SU-DHL-6 (cell line): ENCODE measurements at regions not wholly inside any gene's neighbourhood (a gene's known extent, or its start where the extent isn't known, plus 50 kb on each side); places are given as distances from the start of the nearest gene placed in this dataset.
A peak's percentile ranks its signal among the peaks of the same experiment; 100 is the strongest.

Experiments used
- H2AFZ ChIP-seq: fragments of 200-600 bp; sonication (generic); 2 replicates; pipeline ENCODE4 v1.6.1; 2014; ENCODE audit warnings: low read depth, mild to moderate bottlenecking, moderate library complexity, mixed read lengths, antibody characterized with exemption, low read length; ENCODE audit not compliant: severe bottlenecking
- H3F3A ChIP-seq: fragments of 200-600 bp; shearing (Covaris generic); 2 replicates; pipeline ENCODE4 v1.6.0; 2016; ENCODE audit warnings: antibody characterized with exemption, mild to moderate bottlenecking; ENCODE audit not compliant: insufficient read depth
- H3K27ac ChIP-seq: fragments of 200-600 bp; sonication (generic); 2 replicates; pipeline ENCODE4 v1.5.1; 2016; ENCODE audit warnings: low read depth, mild to moderate bottlenecking, low read length, moderate library complexity, mixed read lengths
- H3K27me3 ChIP-seq: fragments of 200-600 bp; sonication (generic), shearing (Covaris generic); 2 replicates; pipeline ENCODE4 v1.6.0; 2014; ENCODE audit warnings: mild to moderate bottlenecking, low read length
- H3K36me3 ChIP-seq: fragments of 200-600 bp; sonication (generic); 2 replicates; pipeline ENCODE4 v1.6.1; 2014; ENCODE audit warnings: mild to moderate bottlenecking, low read length, mixed read lengths
- H3K4me2 ChIP-seq: fragments of 300-600, 200-600 bp; shearing (Covaris generic), sonication (generic); 2 replicates; pipeline ENCODE4 v1.6.0; 2014; ENCODE audit warnings: low read length, low read depth, mild to moderate bottlenecking; ENCODE audit not compliant: poor library complexity, severe bottlenecking
- H3K4me3 ChIP-seq: fragments of 200-600 bp; sonication (generic); 2 replicates; pipeline ENCODE4 v1.5.1; 2014; ENCODE audit warnings: antibody characterized with exemption, low read length, mild to moderate bottlenecking, mixed read lengths; ENCODE audit not compliant: insufficient read depth, poor library complexity, severe bottlenecking
- H3K79me2 ChIP-seq: fragments of 200-600 bp; sonication (generic); 2 replicates; pipeline ENCODE4 v1.6.1; 2014; ENCODE audit warnings: mild to moderate bottlenecking, low read length, moderate library complexity; ENCODE audit not compliant: insufficient read depth
- H3K9ac ChIP-seq: fragments of 200-600 bp; sonication (generic); 2 replicates; pipeline ENCODE4 v1.7.0; 2014; ENCODE audit warnings: mild to moderate bottlenecking, low read length
- H3K9me2 ChIP-seq: fragments of 200-600 bp; sonication (generic); replicated peaks from 2 replicates; pipeline ENCODE4 v1.6.1; 2014; ENCODE audit warnings: low read length; ENCODE audit not compliant: insufficient read depth
- H3K9me3 ChIP-seq: fragments of 200-600 bp; sonication (generic); 2 replicates; pipeline ENCODE4 v1.6.1; 2014; ENCODE audit warnings: low read length, mixed read lengths; ENCODE audit not compliant: insufficient read depth
- H4K20me1 ChIP-seq: fragments of 200-600 bp; sonication (generic); 2 replicates; pipeline ENCODE4 v1.6.1; 2014; ENCODE audit warnings: low read depth, mild to moderate bottlenecking, antibody characterized with exemption, low read length, moderate library complexity, mixed read lengths
- EZH2phosphoT487 ChIP-seq: fragments of 200-600 bp; sonication (generic), shearing (Covaris generic); conservative IDR thresholded peaks from 2 replicates; pipeline ENCODE4 v1.6.1; 2018; ENCODE audit warnings: mild to moderate bottlenecking, antibody characterized with exemption, low read length, moderate library complexity, mixed read lengths
- TF ChIP-seq, protein P1 (sequence below): fragments of 200-600 bp; sonication (generic); IDR thresholded peaks from one replicate; pipeline ENCODE4 v1.5.1; 2017; ENCODE audit warnings: antibody characterized with exemption, mild to moderate bottlenecking, low read length, moderate library complexity; ENCODE audit not compliant: insufficient read depth, poor library complexity, severe bottlenecking

GRCh38 chr22:22048318-22048942, 65.8 kb upstream of the TOP3B start:
- Histone ChIP-seq H3K9ac (no peak overlapping the region), H3K27me3 (no peaks in the 10 kb centered on the region), H3K9me2 (no peaks in the 10 kb centered on the region), H3F3A (peaks cover 21% of the 10 kb centered on the region; the same call in 1 of the 2 replicates), H3K27ac (peak overlapping the region; percentile 50; the same call in 1 of the 2 replicates), H2AFZ (no peak overlapping the region), H3K79me2 (peaks cover 16% of the 10 kb centered on the region), H3K9me3 (no peaks in the 10 kb centered on the region), H3K4me3 (no peak overlapping the region), H3K36me3 (no peaks in the 10 kb centered on the region), H4K20me1 (no peaks in the 10 kb centered on the region), H3K4me2 (no peak overlapping the region)
- TF ChIP-seq, protein P1, sequence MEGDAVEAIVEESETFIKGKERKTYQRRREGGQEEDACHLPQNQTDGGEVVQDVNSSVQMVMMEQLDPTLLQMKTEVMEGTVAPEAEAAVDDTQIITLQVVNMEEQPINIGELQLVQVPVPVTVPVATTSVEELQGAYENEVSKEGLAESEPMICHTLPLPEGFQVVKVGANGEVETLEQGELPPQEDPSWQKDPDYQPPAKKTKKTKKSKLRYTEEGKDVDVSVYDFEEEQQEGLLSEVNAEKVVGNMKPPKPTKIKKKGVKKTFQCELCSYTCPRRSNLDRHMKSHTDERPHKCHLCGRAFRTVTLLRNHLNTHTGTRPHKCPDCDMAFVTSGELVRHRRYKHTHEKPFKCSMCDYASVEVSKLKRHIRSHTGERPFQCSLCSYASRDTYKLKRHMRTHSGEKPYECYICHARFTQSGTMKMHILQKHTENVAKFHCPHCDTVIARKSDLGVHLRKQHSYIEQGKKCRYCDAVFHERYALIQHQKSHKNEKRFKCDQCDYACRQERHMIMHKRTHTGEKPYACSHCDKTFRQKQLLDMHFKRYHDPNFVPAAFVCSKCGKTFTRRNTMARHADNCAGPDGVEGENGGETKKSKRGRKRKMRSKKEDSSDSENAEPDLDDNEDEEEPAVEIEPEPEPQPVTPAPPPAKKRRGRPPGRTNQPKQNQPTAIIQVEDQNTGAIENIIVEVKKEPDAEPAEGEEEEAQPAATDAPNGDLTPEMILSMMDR = no peak
- TF ChIP-seq EZH2phosphoT487 = no peak

DNA sequence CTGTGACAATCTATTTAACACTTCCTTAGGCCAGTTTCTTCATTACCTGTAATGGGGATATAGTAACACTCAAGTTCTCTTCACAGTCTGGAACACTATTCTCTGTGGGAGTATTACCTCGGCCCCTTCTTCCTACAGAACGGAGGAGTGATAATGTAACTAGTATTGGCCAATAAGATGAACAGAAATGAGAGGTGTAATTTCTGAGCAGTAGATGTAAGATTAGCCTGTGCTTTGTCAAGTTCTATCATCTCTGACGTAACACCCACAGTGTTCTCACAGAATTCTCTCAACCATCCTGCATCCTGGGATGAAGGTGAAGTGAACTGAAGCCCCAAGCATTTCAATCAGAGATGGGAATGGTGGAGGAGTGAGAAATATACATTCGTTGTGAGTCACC, 65.2 kb upstream of the TOP3B start:
- H2AFZ ChIP-seq = peak overlapping the region; percentile 97
- no peaks in the 10 kb centered on the region for H3K9me2 ChIP-seq
- TF ChIP-seq, protein P1 = no peak
- TF ChIP-seq EZH2phosphoT487 = no peak
- H3K27me3 ChIP-seq = no peaks in the 10 kb centered on the region
- H4K20me1 ChIP-seq = no peaks in the 10 kb centered on the region
- H3K9me3 ChIP-seq = no peaks in the 10 kb centered on the region
- no peak overlapping the region for H3K4me3 ChIP-seq
- H3K36me3 ChIP-seq = no peaks in the 10 kb centered on the region
- H3K4me2 ChIP-seq = peak overlapping the region; percentile 99
- peak overlapping the region; percentile 94 for H3K9ac ChIP-seq
- H3K79me2 ChIP-seq = peaks cover 23% of the 10 kb centered on the region
- peak overlapping the region; percentile 93 for H3K27ac ChIP-seq
- H3F3A ChIP-seq = peaks cover 21% of the 10 kb centered on the region; the same call in 1 of the 2 replicates

GRCh38 chr22:22047266-22047665, 64.7 kb upstream of the TOP3B start:
- H3K36me3 ChIP-seq = no peaks in the 10 kb centered on the region
- no peak for TF ChIP-seq EZH2phosphoT487
- TF ChIP-seq, protein P1 = no peak
- H3F3A ChIP-seq = peaks cover 21% of the 10 kb centered on the region; the same call in 1 of the 2 replicates
- peak overlapping the region; percentile 94 for H3K9ac ChIP-seq
- no peaks in the 10 kb centered on the region for H4K20me1 ChIP-seq
- peak overlapping the region; percentile 93 for H3K27ac ChIP-seq
- no peaks in the 10 kb centered on the region for H3K9me3 ChIP-seq
- H3K4me3 ChIP-seq = no peak overlapping the region
- H3K79me2 ChIP-seq = peaks cover 27% of the 10 kb centered on the region
- H3K4me2 ChIP-seq = peak overlapping the region; percentile 99
- H3K27me3 ChIP-seq = no peaks in the 10 kb centered on the region
- peak overlapping the region; percentile 97 for H2AFZ ChIP-seq
- H3K9me2 ChIP-seq = no peaks in the 10 kb centered on the region
